WTC11 (cell line): ENCODE measurements at regions not wholly inside any gene's neighbourhood (a gene's known extent, or its start where the extent isn't known, plus 50 kb on each side); places are given as distances from the start of the nearest gene placed in this dataset.

Experiments used
- ATAC-seq: fragments of 200-7000 bp; cut with Tn5 transposase; 2 replicates; pipeline ENCODE4 v1.10.0; 2021; ENCODE audit warnings: mild to moderate bottlenecking, moderate library complexity
- CTCF ChIA-PET: fragments of 300-600 bp; sonication (Branson Sonifier 250); formaldehyde crosslinking; loops from one replicate; lab custom pipeline; 2021; ENCODE audit warnings: antibody characterized with exemption; lab: Charles Lee
- POLR2A ChIA-PET: fragments of 350-600 bp; sonication (Branson Sonifier 250); formaldehyde crosslinking; loops from one replicate; lab custom pipeline; 2021; ENCODE audit warnings: antibody characterized with exemption; lab: Charles Lee
- DNase-seq: peaks from one replicate; pipeline ENCODE4 v3.0.0; 2021; ENCODE audit warnings: low spot score
- H3K27ac Mint-ChIP-seq: 2 replicates; pipeline ENCODE4 v1.8.0; 2021; ENCODE audit warnings: mixed read lengths
- H3K27me3 Mint-ChIP-seq: 2 replicates; pipeline ENCODE4 v1.8.0; 2021; ENCODE audit warnings: low read depth, mild to moderate bottlenecking, moderate library complexity, mixed read lengths
- H3K36me3 Mint-ChIP-seq: 2 replicates; pipeline ENCODE4 v1.8.0; 2021; ENCODE audit warnings: mixed read lengths
- H3K4me1 Mint-ChIP-seq: 2 replicates; pipeline ENCODE4 v1.8.0; 2022; ENCODE audit warnings: mixed read lengths
- H3K4me3 Mint-ChIP-seq: 2 replicates; pipeline ENCODE4 v1.8.0; 2021; ENCODE audit warnings: mild to moderate bottlenecking, moderate library complexity, mixed read lengths
- H3K9me3 Mint-ChIP-seq: 2 replicates; pipeline ENCODE4 v1.8.0; 2021; ENCODE audit warnings: mixed read lengths
- ARID4B ChIP-seq: sonication (generic); formaldehyde crosslinking; IDR thresholded peaks from 2 replicates; pipeline ENCODE4 v1.8.0; 2023; ENCODE audit warnings: missing genetic modification reagents, mild to moderate bottlenecking, borderline replicate concordance
- CREM ChIP-seq: sonication (generic); formaldehyde crosslinking; IDR thresholded peaks from 2 replicates; pipeline ENCODE4 v1.8.1; 2022; ENCODE audit warnings: mild to moderate bottlenecking, missing genetic modification reagents, moderate library complexity
- GRHL2 ChIP-seq: fragments of 250-450 bp; sonication (Bioruptor Pico); IDR thresholded peaks from 2 replicates; pipeline ENCODE4 v1.8.0; 2022; ENCODE audit warnings: mild to moderate bottlenecking, moderate library complexity; ENCODE audit not compliant: insufficient replicate concordance, severe bottlenecking
- GTF2I ChIP-seq: fragments of 250-450 bp; sonication (Bioruptor Pico); conservative IDR thresholded peaks from 2 replicates; pipeline ENCODE4 v1.4.0; 2021; ENCODE audit warnings: mild to moderate bottlenecking
- NR1H2 ChIP-seq: sonication (generic); formaldehyde crosslinking; IDR thresholded peaks from 2 replicates; pipeline ENCODE4 v1.9.0; 2021; ENCODE audit warnings: mild to moderate bottlenecking, moderate library complexity, missing genetic modification reagents
- SOX15 ChIP-seq: fragments of 250-450 bp; sonication (Bioruptor Pico); IDR thresholded peaks from 2 replicates; pipeline ENCODE4 v1.9.0; 2021; ENCODE audit warnings: mild to moderate bottlenecking
- SP1 ChIP-seq: sonication (generic); formaldehyde crosslinking; conservative IDR thresholded peaks from 2 replicates; pipeline ENCODE4 v1.8.1; 2022; ENCODE audit warnings: missing genetic modification reagents
- ZBTB43 ChIP-seq: sonication (generic); formaldehyde crosslinking; IDR thresholded peaks from 2 replicates; pipeline ENCODE4 v1.8.1; 2023; ENCODE audit warnings: mild to moderate bottlenecking, missing genetic modification reagents
- ZNF317 ChIP-seq: sonication (generic); formaldehyde crosslinking; IDR thresholded peaks from 2 replicates; pipeline ENCODE4 v1.8.1; 2023; ENCODE audit warnings: low read depth, mild to moderate bottlenecking, moderate library complexity, missing genetic modification reagents, borderline replicate concordance
- ZNF416 ChIP-seq: fragments of 250-450 bp; sonication (Bioruptor Pico); IDR thresholded peaks from 2 replicates; pipeline ENCODE4 v1.9.0; 2021; ENCODE audit warnings: mild to moderate bottlenecking, inconsistent platforms
- TF ChIP-seq, protein P1 (sequence below): sonication (generic); formaldehyde crosslinking; IDR thresholded peaks from 2 replicates; pipeline ENCODE4 v1.8.1; 2022; ENCODE audit warnings: mild to moderate bottlenecking, missing genetic modification reagents, moderate library complexity, borderline replicate concordance
- TF ChIP-seq, protein P2 (sequence below): fragments of 250-450 bp; sonication (Bioruptor Pico); IDR thresholded peaks from 2 replicates; pipeline ENCODE4 v2.1.2; 2022; ENCODE audit warnings: mild to moderate bottlenecking, moderate library complexity
- TF ChIP-seq, protein P3 (sequence below): sonication (generic); formaldehyde crosslinking; IDR thresholded peaks from 2 replicates; pipeline ENCODE4 v1.8.1; 2023; ENCODE audit warnings: mild to moderate bottlenecking, moderate library complexity, missing genetic modification reagents
- TF ChIP-seq, protein P4 (sequence below): sonication (generic); formaldehyde crosslinking; IDR thresholded peaks from 2 replicates; pipeline ENCODE4 v1.8.1; 2022; ENCODE audit warnings: missing genetic modification reagents, borderline replicate concordance

GRCh38 chr4:8724436-8725070 lies 132.0 kb downstream of the CPZ start:
- H3K9me3 Mint-ChIP-seq, result no peaks in the 10 kb centered on the region
- H3K4me1 Mint-ChIP-seq, result peaks cover 6% of the 10 kb centered on the region; the same call in 1 of the 2 replicates
- no peaks in the 10 kb centered on the region for H3K27me3 Mint-ChIP-seq
- H3K36me3 Mint-ChIP-seq, result no peaks in the 10 kb centered on the region
- POLR2A ChIA-PET, result no interaction called here
- TF ChIP-seq ZNF317 (CRISPR knock-in tag), result no peak
- TF ChIP-seq ARID4B (CRISPR knock-in tag), result no peak
- TF ChIP-seq, protein P1, sequence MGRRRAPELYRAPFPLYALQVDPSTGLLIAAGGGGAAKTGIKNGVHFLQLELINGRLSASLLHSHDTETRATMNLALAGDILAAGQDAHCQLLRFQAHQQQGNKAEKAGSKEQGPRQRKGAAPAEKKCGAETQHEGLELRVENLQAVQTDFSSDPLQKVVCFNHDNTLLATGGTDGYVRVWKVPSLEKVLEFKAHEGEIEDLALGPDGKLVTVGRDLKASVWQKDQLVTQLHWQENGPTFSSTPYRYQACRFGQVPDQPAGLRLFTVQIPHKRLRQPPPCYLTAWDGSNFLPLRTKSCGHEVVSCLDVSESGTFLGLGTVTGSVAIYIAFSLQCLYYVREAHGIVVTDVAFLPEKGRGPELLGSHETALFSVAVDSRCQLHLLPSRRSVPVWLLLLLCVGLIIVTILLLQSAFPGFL (CRISPR knock-in tag), result no peak
- TF ChIP-seq CREM, result no peak
- TF ChIP-seq, protein P2, sequence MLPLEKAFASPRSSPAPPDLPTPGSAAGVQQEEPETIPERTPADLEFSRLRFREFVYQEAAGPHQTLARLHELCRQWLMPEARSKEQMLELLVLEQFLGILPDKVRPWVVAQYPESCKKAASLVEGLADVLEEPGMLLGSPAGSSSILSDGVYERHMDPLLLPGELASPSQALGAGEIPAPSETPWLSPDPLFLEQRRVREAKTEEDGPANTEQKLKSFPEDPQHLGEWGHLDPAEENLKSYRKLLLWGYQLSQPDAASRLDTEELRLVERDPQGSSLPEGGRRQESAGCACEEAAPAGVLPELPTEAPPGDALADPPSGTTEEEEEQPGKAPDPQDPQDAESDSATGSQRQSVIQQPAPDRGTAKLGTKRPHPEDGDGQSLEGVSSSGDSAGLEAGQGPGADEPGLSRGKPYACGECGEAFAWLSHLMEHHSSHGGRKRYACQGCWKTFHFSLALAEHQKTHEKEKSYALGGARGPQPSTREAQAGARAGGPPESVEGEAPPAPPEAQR, result no peak
- no peak for TF ChIP-seq ZBTB43 (CRISPR knock-in tag)
- TF ChIP-seq SOX15 (CRISPR knock-in tag), result no peak
- TF ChIP-seq, all 79 proteins: peak for 0
- Mint-ChIP-seq H3K27ac (no peak overlapping the region), H3K4me3 (no peak overlapping the region)
- ATAC-seq (no peak), DNase-seq (no peak)
- CTCF ChIA-PET, result interaction anchor here (1.3 kb wide), 1 partner anchor 36 kb away, joined by 4 read pairs; no protein-coding TSS in a partner anchor

DNA sequence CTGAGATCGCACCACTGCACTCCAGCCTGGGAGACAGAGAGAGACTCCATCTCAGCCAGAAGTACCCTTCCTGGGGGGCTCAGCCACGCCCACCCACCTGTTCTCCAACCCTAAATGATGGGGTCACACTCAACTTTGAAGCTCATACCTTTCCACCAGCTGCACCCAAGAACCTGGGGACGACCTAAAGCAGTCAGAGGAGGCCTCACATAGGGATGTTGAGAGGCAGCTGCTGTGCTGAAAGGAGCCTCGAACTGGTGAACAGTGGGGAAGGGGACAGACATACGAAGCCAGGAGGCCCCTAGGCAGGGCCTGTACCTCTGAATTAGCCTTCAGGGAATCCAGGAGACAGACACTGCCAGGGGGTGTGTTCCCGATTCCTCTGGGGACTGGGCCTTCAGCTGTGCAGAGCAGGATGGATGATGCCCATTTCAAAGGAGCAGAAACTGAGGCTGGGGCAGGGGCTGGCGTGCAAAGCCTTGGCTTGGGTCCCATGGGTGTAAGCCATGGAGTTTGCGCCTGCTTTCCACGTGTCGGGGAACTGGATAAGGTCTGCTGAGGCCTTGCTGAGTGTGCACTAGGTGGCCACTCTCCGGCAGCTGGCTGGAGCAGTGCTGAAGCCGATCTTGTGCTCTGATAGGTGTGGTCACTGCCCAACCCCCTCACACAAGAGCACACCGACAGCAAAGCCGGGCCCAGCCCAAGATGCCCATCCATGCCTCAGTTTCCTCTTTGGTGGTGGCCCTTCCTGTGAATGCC lies 130.8 kb downstream of the CPZ start:
- Mint-ChIP-seq H3K36me3 (no peaks in the 10 kb centered on the region), H3K27ac (no peak overlapping the region), H3K4me1 (peaks cover 6% of the 10 kb centered on the region; the same call in 1 of the 2 replicates), H3K9me3 (no peaks in the 10 kb centered on the region), H3K27me3 (no peaks in the 10 kb centered on the region), H3K4me3 (no peak overlapping the region)
- DNase-seq, result peak; percentile 6
- no peak for ATAC-seq
- ChIA-PET POLR2A (no interaction called here), CTCF (no interaction called here)
- TF ChIP-seq ZNF416 (CRISPR knock-in tag) (no peak), NR1H2 (CRISPR knock-in tag) (no peak), GRHL2 (CRISPR knock-in tag) (no peak), GTF2I (no peak), SP1 (CRISPR knock-in tag) (no peak)
- TF ChIP-seq, protein P3, sequence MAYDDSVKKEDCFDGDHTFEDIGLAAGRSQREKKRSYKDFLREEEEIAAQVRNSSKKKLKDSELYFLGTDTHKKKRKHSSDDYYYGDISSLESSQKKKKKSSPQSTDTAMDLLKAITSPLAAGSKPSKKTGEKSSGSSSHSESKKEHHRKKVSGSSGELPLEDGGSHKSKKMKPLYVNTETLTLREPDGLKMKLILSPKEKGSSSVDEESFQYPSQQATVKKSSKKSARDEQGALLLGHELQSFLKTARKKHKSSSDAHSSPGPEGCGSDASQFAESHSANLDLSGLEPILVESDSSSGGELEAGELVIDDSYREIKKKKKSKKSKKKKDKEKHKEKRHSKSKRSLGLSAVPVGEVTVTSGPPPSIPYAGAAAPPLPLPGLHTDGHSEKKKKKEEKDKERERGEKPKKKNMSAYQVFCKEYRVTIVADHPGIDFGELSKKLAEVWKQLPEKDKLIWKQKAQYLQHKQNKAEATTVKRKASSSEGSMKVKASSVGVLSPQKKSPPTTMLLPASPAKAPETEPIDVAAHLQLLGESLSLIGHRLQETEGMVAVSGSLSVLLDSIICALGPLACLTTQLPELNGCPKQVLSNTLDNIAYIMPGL (CRISPR knock-in tag), result no peak
- TF ChIP-seq, protein P1 (CRISPR knock-in tag), result no peak
- TF ChIP-seq, protein P4, sequence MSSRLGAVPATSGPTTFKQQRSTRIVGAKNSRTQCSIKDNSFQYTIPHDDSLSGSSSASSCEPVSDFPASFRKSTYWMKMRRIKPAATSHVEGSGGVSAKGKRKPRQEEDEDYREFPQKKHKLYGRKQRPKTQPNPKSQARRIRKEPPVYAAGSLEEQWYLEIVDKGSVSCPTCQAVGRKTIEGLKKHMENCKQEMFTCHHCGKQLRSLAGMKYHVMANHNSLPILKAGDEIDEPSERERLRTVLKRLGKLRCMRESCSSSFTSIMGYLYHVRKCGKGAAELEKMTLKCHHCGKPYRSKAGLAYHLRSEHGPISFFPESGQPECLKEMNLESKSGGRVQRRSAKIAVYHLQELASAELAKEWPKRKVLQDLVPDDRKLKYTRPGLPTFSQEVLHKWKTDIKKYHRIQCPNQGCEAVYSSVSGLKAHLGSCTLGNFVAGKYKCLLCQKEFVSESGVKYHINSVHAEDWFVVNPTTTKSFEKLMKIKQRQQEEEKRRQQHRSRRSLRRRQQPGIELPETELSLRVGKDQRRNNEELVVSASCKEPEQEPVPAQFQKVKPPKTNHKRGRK (CRISPR knock-in tag), result no peak
